IMR-90 (cell line): ENCODE measurements at regions not wholly inside any gene's neighbourhood (a gene's known extent, or its start where the extent isn't known, plus 50 kb on each side); places are given as distances from the start of the nearest gene placed in this dataset.
"Not testable (repeated sequence)": the region's sequence is repeated elsewhere in the genome, so short reads cannot be mapped to it uniquely, and the experiment has no call there.

Experiments
- ATAC-seq: fragments of 200-7000 bp; cut with Tn5 transposase; 2 replicates; pipeline ENCODE4 v1.9.1; 2020; ENCODE audit warnings: low read depth, mild to moderate bottlenecking, moderate library complexity
- BruUV-seq: library from RNA; stranded (reverse); fragments of 400-500 nt; replicated peaks from 2 replicates; lab custom pipeline; 2021; lab: Mats Ljungman, UMichigan
- CTCF ChIA-PET: fragments of 300-600 bp; formaldehyde crosslinking; extraction: SDS; loops from one replicate; lab custom pipeline; 2021; ENCODE audit warnings: antibody characterized with exemption; lab: Yijun Ruan, JAX
- POLR2A ChIA-PET: fragments of 300-600 bp; sonication (Branson Sonifier 250); formaldehyde crosslinking; loops from one replicate; lab custom pipeline; 2022; ENCODE audit warnings: antibody characterized with exemption; ENCODE audit not compliant: unreplicated experiment; lab: Charles Lee
- DNase-seq: peaks from one replicate; pipeline ENCODE4 v3.0.0; 2013
- H2AFZ ChIP-seq: replicated peaks from 2 replicates; pipeline ENCODE3; 2013; ENCODE audit warnings: low read length, mild to moderate bottlenecking; ENCODE audit not compliant: poor library complexity
- H2AK5ac ChIP-seq: 2 replicates; pipeline ENCODE4 v1.6.1; 2013; ENCODE audit warnings: low read depth, low read length, inconsistent platforms
- H2AK9ac ChIP-seq: replicated peaks from 2 replicates; pipeline ENCODE3; 2013; ENCODE audit warnings: mild to moderate bottlenecking, low read depth, low read length, moderate library complexity; ENCODE audit not compliant: poor library complexity
- H2BK120ac ChIP-seq: 2 replicates; pipeline ENCODE4 v1.6.1; 2013; ENCODE audit warnings: low read depth, low read length, inconsistent platforms
- H2BK15ac ChIP-seq: 3 replicates; pipeline ENCODE4 v1.6.1; 2013; ENCODE audit warnings: low read depth, low read length, inconsistent platforms
- H2BK20ac ChIP-seq: 2 replicates; pipeline ENCODE4 v1.6.1; 2013; ENCODE audit warnings: low read depth, mild to moderate bottlenecking, inconsistent platforms, low read length, moderate library complexity
- H2BK5ac ChIP-seq: 2 replicates; pipeline ENCODE4 v1.6.1; 2013; ENCODE audit warnings: mild to moderate bottlenecking, low read depth, low read length, inconsistent platforms; ENCODE audit not compliant: poor library complexity, severe bottlenecking
- H3K14ac ChIP-seq: replicated peaks from 2 replicates; pipeline ENCODE4 v1.6.1; 2013; ENCODE audit warnings: low read depth, low read length, inconsistent platforms
- H3K18ac ChIP-seq: 2 replicates; pipeline ENCODE4 v1.6.1; 2013; ENCODE audit warnings: low read depth, low read length, control low read depth
- H3K23ac ChIP-seq: 2 replicates; pipeline ENCODE4 v1.6.1; 2013; ENCODE audit warnings: low read depth, low read length, inconsistent platforms
- H3K27ac ChIP-seq: 2 replicates; pipeline ENCODE4 v1.5.1; 2013; ENCODE audit warnings: mild to moderate bottlenecking, control low read depth, low read length; ENCODE audit not compliant: insufficient read depth
- H3K27me3 ChIP-seq: 2 replicates; pipeline ENCODE4 v1.6.1; 2013; ENCODE audit warnings: low read length; ENCODE audit not compliant: control insufficient read depth, insufficient read depth
- H3K36me3 ChIP-seq: 2 replicates; pipeline ENCODE4 v1.6.1; 2013; ENCODE audit warnings: low read length, mixed read lengths; ENCODE audit not compliant: control insufficient read depth, insufficient read depth
- H3K4ac ChIP-seq: 2 replicates; pipeline ENCODE4 v1.6.1; 2013; ENCODE audit warnings: low read depth, low read length, inconsistent platforms
- H3K4me1 ChIP-seq: 2 replicates; pipeline ENCODE4 v1.6.1; 2013; ENCODE audit warnings: low read length, mixed read lengths; ENCODE audit not compliant: control insufficient read depth, insufficient read depth
- H3K4me2 ChIP-seq: 2 replicates; pipeline ENCODE4 v1.6.1; 2013; ENCODE audit warnings: low read depth, mild to moderate bottlenecking, control low read depth, low read length, moderate library complexity
- H3K4me3 ChIP-seq: 2 replicates; pipeline ENCODE4 v1.5.1; 2013; ENCODE audit warnings: low read depth, mild to moderate bottlenecking, control low read depth, low read length, moderate library complexity; ENCODE audit not compliant: insufficient read depth
- H3K56ac ChIP-seq: 2 replicates; pipeline ENCODE4 v1.6.1; 2013; ENCODE audit warnings: low read length, inconsistent platforms; ENCODE audit not compliant: insufficient read depth; ENCODE audit errors: extremely low read depth
- H3K79me1 ChIP-seq, 2 experiments: 2 replicates each; pipeline ENCODE4 v1.6.1; 2013; ENCODE audit warnings: low read length in 2 of 2, inconsistent platforms in 1 of 2, low read depth in 1 of 2
- H3K9ac ChIP-seq: 2 replicates; pipeline ENCODE4 v1.6.1; 2013; ENCODE audit warnings: low read depth, low read length, control low read depth
- H3K9me1 ChIP-seq: 2 replicates; pipeline ENCODE4 v1.6.1; 2013; ENCODE audit warnings: low read length, inconsistent platforms; ENCODE audit not compliant: insufficient read depth
- H3K9me3 ChIP-seq: 2 replicates; pipeline ENCODE4 v1.6.1; 2013; ENCODE audit warnings: low read length; ENCODE audit not compliant: control insufficient read depth, insufficient read depth
- H4K20me1 ChIP-seq: 2 replicates; pipeline ENCODE4 v1.6.1; 2013; ENCODE audit warnings: low read length, inconsistent platforms; ENCODE audit not compliant: insufficient read depth
- H4K5ac ChIP-seq: 2 replicates; pipeline ENCODE4 v1.6.1; 2013; ENCODE audit warnings: mild to moderate bottlenecking, low read depth, low read length, control low read depth
- H4K8ac ChIP-seq, 2 experiments: 2 replicates each; pipeline ENCODE4 v1.6.1; 2013; ENCODE audit warnings: low read depth in 2 of 2, low read length in 2 of 2, control low read depth in 1 of 2, inconsistent platforms in 1 of 2
- H4K91ac ChIP-seq: 2 replicates; pipeline ENCODE4 v1.6.1; 2013; ENCODE audit warnings: low read depth, low read length, inconsistent platforms; ENCODE audit not compliant: insufficient read depth
- WGBS, 2 experiments: methylation state at CpG; one replicate each; pipeline versions ENCODE4 v1.1.5 to v1.1.7; 2013; ENCODE audit warnings: missing lambda C conversion rate in 2 of 2; ENCODE audit not compliant: insufficient read length in 1 of 2; ENCODE audit errors: extremely low coverage in 2 of 2; 5-methylcytosine and 5-hydroxymethylcytosine counted together
- dilution Hi-C: fragments of 300-500 bp; cut with HindIII; formaldehyde crosslinking; loops from one replicate; pipeline ENCODE4 v1.14.3; 2018; ENCODE audit warnings: low sequenced_read_pairs; ENCODE audit not compliant: unreplicated experiment
- in situ Hi-C: fragments of 300-500 bp; cut with MboI; formaldehyde crosslinking; loops from 3 replicates; pipeline ENCODE4 v1.14.3; 2019; ENCODE audit warnings: low sequenced_read_pairs, inconsistent platforms, mixed read lengths
- intact Hi-C: fragments of 100-400 bp; cut with micrococcal nuclease; formaldehyde crosslinking; loops from 2 replicates; pipeline ENCODE4 v1.10.0; 2022

- H3K23ac ChIP-seq, H3K4me1 ChIP-seq, H4K5ac ChIP-seq, CTCF ChIA-PET, POLR2A ChIA-PET, H3K9me3 ChIP-seq, H2BK120ac ChIP-seq, H2BK15ac ChIP-seq, H2AFZ ChIP-seq, H3K36me3 ChIP-seq, H3K9me1 ChIP-seq, intact Hi-C loops, H4K91ac ChIP-seq, H3K27ac ChIP-seq, in situ Hi-C loops, H3K4me3 ChIP-seq, H3K14ac ChIP-seq, H3K9ac ChIP-seq, H2BK5ac ChIP-seq, DNase-seq, ATAC-seq, dilution Hi-C loops, H3K56ac ChIP-seq, H3K4ac ChIP-seq, H2BK20ac ChIP-seq, H2AK5ac ChIP-seq, H4K20me1 ChIP-seq, H3K27me3 ChIP-seq, H2AK9ac ChIP-seq, H4K8ac ChIP-seq, H3K4me2 ChIP-seq, H3K79me1 ChIP-seq, BruUV-seq, H3K18ac ChIP-seq: not testable (repeated sequence)
- WGBS, 2 experiments = 60% methylated on average over 6 of the region's 48 CpGs; no CpG with 5 or more reads in 1 of the 2 experiments
These were observed 533.3 kb downstream of the CWH43 start for GRCh38 chr4:49519150-49520035.

- H2BK120ac ChIP-seq, H4K8ac ChIP-seq, DNase-seq, H2BK20ac ChIP-seq, H2BK15ac ChIP-seq, in situ Hi-C loops, H3K79me1 ChIP-seq, H3K4ac ChIP-seq, H3K4me3 ChIP-seq, H3K9me1 ChIP-seq, H2AFZ ChIP-seq, POLR2A ChIA-PET, BruUV-seq, H3K9me3 ChIP-seq, H4K20me1 ChIP-seq, dilution Hi-C loops, H3K4me1 ChIP-seq, H3K36me3 ChIP-seq, CTCF ChIA-PET, H3K56ac ChIP-seq, H3K14ac ChIP-seq, H3K18ac ChIP-seq, H3K9ac ChIP-seq, H2AK5ac ChIP-seq, ATAC-seq, H3K23ac ChIP-seq, H2AK9ac ChIP-seq, H3K27ac ChIP-seq, H4K91ac ChIP-seq, H3K27me3 ChIP-seq, intact Hi-C loops, H2BK5ac ChIP-seq, H4K5ac ChIP-seq, H3K4me2 ChIP-seq: not testable (repeated sequence)
- WGBS, 2 experiments = no CpG with 5 or more reads among the region's 55 CpGs
These were observed 538.0 kb downstream of the CWH43 start for GRCh38 chr4:49523816-49524765.
